IPS DF 19.7 (cell line): ENCODE measurements at regions not wholly inside any gene's neighbourhood (a gene's known extent, or its start where the extent isn't known, plus 50 kb on each side); places are given as distances from the start of the nearest gene placed in this dataset.
"Not testable (repeated sequence)": the region's sequence is repeated elsewhere in the genome, so short reads cannot be mapped to it uniquely, and the experiment has no call there.

ENCODE experiments used
- DNase-seq: peaks from one replicate; pipeline ENCODE4 v3.0.0-alpha.2; 2013; ENCODE audit warnings: low read depth, low spot score

GRCh38 chr11:90341986-90342385 is 119.1 kb upstream of the CHORDC1 start:
- DNase-seq = no peak

GRCh38 chr11:90332415-90332814 is 109.6 kb upstream of the CHORDC1 start:
- DNase-seq = no peak

- no peak for DNase-seq
Measured at GRCh38 chr11:90330632-90331031, 107.8 kb upstream of the CHORDC1 start.

- no peak for DNase-seq
Measured at GRCh38 chr11:90329043-90329442, 106.2 kb upstream of the CHORDC1 start.

GRCh38 chr11:90326647-90327046 is 103.8 kb upstream of the CHORDC1 start:
- DNase-seq = no peak

GRCh38 chr11:90323289-90323688 is 100.4 kb upstream of the CHORDC1 start:
- no peak for DNase-seq

GRCh38 chr11:90321018-90321417 is 98.2 kb upstream of the CHORDC1 start:
- DNase-seq = no peak

GRCh38 chr11:90318651-90319050 is 95.8 kb upstream of the CHORDC1 start:
- DNase-seq = no peak

- DNase-seq = no peak
Measured at GRCh38 chr11:90310210-90310609, 87.4 kb upstream of the CHORDC1 start.

GRCh38 chr11:90309693-90310092 is 86.8 kb upstream of the CHORDC1 start:
- DNase-seq = no peak

GRCh38 chr11:90294526-90294925 is 71.7 kb upstream of the CHORDC1 start:
- no peak for DNase-seq

GRCh38 chr11:90294091-90294490 is 71.2 kb upstream of the CHORDC1 start:
- no peak for DNase-seq

- DNase-seq = no peak
Measured at GRCh38 chr11:90288212-90288821, 65.5 kb upstream of the CHORDC1 start.

- DNase-seq = no peak
Measured at GRCh38 chr11:90286640-90287039, 63.8 kb upstream of the CHORDC1 start.

- DNase-seq = no peak
Measured at GRCh38 chr11:90284171-90284570, 61.3 kb upstream of the CHORDC1 start.

GRCh38 chr11:90282551-90283071 is 59.8 kb upstream of the CHORDC1 start:
- DNase-seq = not testable (repeated sequence)

- DNase-seq = no peak
Measured at GRCh38 chr11:90274362-90274761, 51.5 kb upstream of the CHORDC1 start.
